Inferior parietal cortex (tissue), 1 donor: ENCODE measurements at regions not wholly inside any gene's neighbourhood (a gene's known extent, or its start where the extent isn't known, plus 50 kb on each side); places are given as distances from the start of the nearest gene placed in this dataset.

Source experiments
- DNase-seq: peaks from one replicate; pipeline ENCODE4 v3.0.0-alpha.2; 2016; ENCODE audit errors: extremely low spot score

GRCh38 chr7:85664341-85664740 lies 477.5 kb upstream of the SEMA3D start:
- DNase-seq, result no peak

- no peak for DNase-seq
Observed at GRCh38 chr7:85659364-85659763, 472.5 kb upstream of the SEMA3D start.

- no peak for DNase-seq
Observed at GRCh38 chr7:85655252-85655651, 468.4 kb upstream of the SEMA3D start.

GRCh38 chr7:85644272-85644671 lies 457.4 kb upstream of the SEMA3D start:
- DNase-seq, result no peak

GRCh38 chr7:85641331-85641730 lies 454.5 kb upstream of the SEMA3D start:
- DNase-seq, result no peak

- no peak for DNase-seq
Observed at GRCh38 chr7:85638394-85638793, 451.5 kb upstream of the SEMA3D start.

GRCh38 chr7:85634951-85635350 lies 448.1 kb upstream of the SEMA3D start:
- DNase-seq, result no peak

- DNase-seq, result peak; percentile 4
Observed at GRCh38 chr7:85630904-85631600, 444.2 kb upstream of the SEMA3D start.

GRCh38 chr7:85627791-85628586 lies 441.1 kb upstream of the SEMA3D start:
- no peak for DNase-seq

- DNase-seq, result no peak
Observed at GRCh38 chr7:85622059-85622458, 435.2 kb upstream of the SEMA3D start.

GRCh38 chr7:85620936-85621685 lies 434.3 kb upstream of the SEMA3D start:
- no peak for DNase-seq

- DNase-seq, result no peak
Observed at GRCh38 chr7:85619236-85619635, 432.4 kb upstream of the SEMA3D start.

- no peak for DNase-seq
Observed at GRCh38 chr7:85614684-85615083, 427.8 kb upstream of the SEMA3D start.

- no peak for DNase-seq
Observed at GRCh38 chr7:85612514-85612913, 425.7 kb upstream of the SEMA3D start.

- no peak for DNase-seq
Observed at GRCh38 chr7:85608804-85609203, 421.9 kb upstream of the SEMA3D start.

- no peak for DNase-seq
Observed at GRCh38 chr7:85602196-85602595, 415.3 kb upstream of the SEMA3D start.

- DNase-seq, result no peak
Observed at GRCh38 chr7:85600395-85600794, 413.5 kb upstream of the SEMA3D start.

GRCh38 chr7:85596827-85597226 lies 410.0 kb upstream of the SEMA3D start:
- DNase-seq, result no peak

GRCh38 chr7:85595750-85596178 lies 408.9 kb upstream of the SEMA3D start:
- peak; percentile 12 for DNase-seq

- no peak for DNase-seq
Observed at GRCh38 chr7:85593355-85593754, 406.5 kb upstream of the SEMA3D start.

- no peak for DNase-seq
Observed at GRCh38 chr7:85587785-85588184, 400.9 kb upstream of the SEMA3D start.

- DNase-seq, result no peak
Observed at GRCh38 chr7:85586091-85586490, 399.2 kb upstream of the SEMA3D start.
